ENCODE measurements at regions not wholly inside any gene's neighbourhood (a gene's known extent, or its start where the extent isn't known, plus 50 kb on each side); places are given as distances from the start of the nearest gene placed in this dataset.

DNA sequence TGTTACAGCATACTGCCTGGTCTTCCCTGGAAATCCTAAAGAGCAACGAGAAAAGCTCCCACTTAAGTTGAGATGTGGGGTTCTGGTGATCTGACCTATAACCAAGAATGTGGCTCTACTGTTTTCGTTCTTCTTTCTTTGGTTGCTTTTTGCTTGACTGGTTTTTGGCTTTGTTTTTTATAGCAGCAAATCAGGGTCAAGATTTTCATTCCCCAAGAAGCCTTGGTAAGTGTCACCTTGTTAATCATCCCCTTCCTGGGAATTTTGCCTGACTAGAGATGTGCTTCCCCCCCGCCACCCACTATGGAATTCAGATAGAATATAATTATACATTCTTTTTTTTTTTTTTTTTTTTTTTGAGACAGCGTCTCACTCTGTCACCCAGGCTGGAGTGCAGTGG, 116.7 kb upstream of the FOXN3 start:
- Histone ChIP-seq H3K9ac (no peak overlapping the region), H2AFZ (ENCODE audit: low read depth) (no peak overlapping the region), H4K20me1 (ENCODE audit: insufficient read depth) (no peaks in the 10 kb centered on the region), H3K9me3 (no peaks in the 10 kb centered on the region), H3F3A (replicated peaks; ENCODE audit: insufficient read depth) (no peaks in the 10 kb centered on the region), H3K79me2 (ENCODE audit: insufficient read depth) (no peaks in the 10 kb centered on the region), H3K27ac (ENCODE audit: low read depth in 2 of 2, low read length in 1 of 2) (no peak overlapping the region), H3K4me1 (ENCODE audit: control insufficient read depth in 1 of 2, insufficient read depth in 2 of 2, low read depth in 1 of 2, low read length in 1 of 2) (peaks cover 0 to 7% of the 10 kb centered on the region in 2 experiments; a peak in 1 of 4 replicates), H3K9me2 (no peaks in the 10 kb centered on the region), H3K4me3 (ENCODE audit: low read depth in 2 of 2, low read length in 1 of 2) (no peak overlapping the region), H3K36me3 (replicated peaks in 1 of 2; ENCODE audit: control insufficient read depth in 1 of 2, insufficient read depth in 2 of 2, low read length in 1 of 2) (no peaks in the 10 kb centered on the region), H3K4me2 (no peak overlapping the region), H3K27me3 (ENCODE audit: insufficient read depth) (no peaks in the 10 kb centered on the region)
- 88% methylated on average over 4 of the region's 4 CpGs for WGBS (ENCODE audit: low lambda C conversion rate)
- ChIA-PET CTCF (interaction anchor here (0.9 to 1.7 kb wide), 2 partner anchors 9 to 405 kb away, joined by 4 read pairs; no protein-coding TSS in a partner anchor), POLR2A (no interaction called here)
- TF ChIP-seq, protein P1, sequence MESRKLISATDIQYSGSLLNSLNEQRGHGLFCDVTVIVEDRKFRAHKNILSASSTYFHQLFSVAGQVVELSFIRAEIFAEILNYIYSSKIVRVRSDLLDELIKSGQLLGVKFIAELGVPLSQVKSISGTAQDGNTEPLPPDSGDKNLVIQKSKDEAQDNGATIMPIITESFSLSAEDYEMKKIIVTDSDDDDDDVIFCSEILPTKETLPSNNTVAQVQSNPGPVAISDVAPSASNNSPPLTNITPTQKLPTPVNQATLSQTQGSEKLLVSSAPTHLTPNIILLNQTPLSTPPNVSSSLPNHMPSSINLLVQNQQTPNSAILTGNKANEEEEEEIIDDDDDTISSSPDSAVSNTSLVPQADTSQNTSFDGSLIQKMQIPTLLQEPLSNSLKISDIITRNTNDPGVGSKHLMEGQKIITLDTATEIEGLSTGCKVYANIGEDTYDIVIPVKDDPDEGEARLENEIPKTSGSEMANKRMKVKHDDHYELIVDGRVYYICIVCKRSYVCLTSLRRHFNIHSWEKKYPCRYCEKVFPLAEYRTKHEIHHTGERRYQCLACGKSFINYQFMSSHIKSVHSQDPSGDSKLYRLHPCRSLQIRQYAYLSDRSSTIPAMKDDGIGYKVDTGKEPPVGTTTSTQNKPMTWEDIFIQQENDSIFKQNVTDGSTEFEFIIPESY (IDR thresholded peaks at IDR 0.05; ENCODE audit: borderline replicate concordance, low read depth): no peak
- TF ChIP-seq TEAD4 (IDR thresholded peaks at IDR 0.05; ENCODE audit: borderline replicate concordance, insufficient read depth) (no peak), SIN3A (IDR thresholded peaks at IDR 0.05; ENCODE audit: borderline replicate concordance, low read depth, low read length) (no peak), FOXJ3 (CRISPR knock-in tag; IDR thresholded peaks at IDR 0.05) (no peak), NRF1 (IDR thresholded peaks at IDR 0.05; ENCODE audit: low read depth, low read length) (no peak), FOXM1 (IDR thresholded peaks at IDR 0.05; ENCODE audit: low read depth) (no peak), FOSL2 (IDR thresholded peaks at IDR 0.05; ENCODE audit: borderline replicate concordance, low read depth) (no peak), RCOR1 (IDR thresholded peaks at IDR 0.05; ENCODE audit: low read length) (no peak), TAF1 (IDR thresholded peaks at IDR 0.05; ENCODE audit: borderline replicate concordance, low read depth, low read length) (no peak), YY1 (IDR thresholded peaks at IDR 0.05; ENCODE audit: low read depth) (no peak), JUND (IDR thresholded peaks at IDR 0.05) (no peak), EP300 (IDR thresholded peaks at IDR 0.05; ENCODE audit: borderline replicate concordance in 1 of 2, low read depth in 1 of 2, low read length in 1 of 2) (no peak)
- TF ChIP-seq, protein P2, sequence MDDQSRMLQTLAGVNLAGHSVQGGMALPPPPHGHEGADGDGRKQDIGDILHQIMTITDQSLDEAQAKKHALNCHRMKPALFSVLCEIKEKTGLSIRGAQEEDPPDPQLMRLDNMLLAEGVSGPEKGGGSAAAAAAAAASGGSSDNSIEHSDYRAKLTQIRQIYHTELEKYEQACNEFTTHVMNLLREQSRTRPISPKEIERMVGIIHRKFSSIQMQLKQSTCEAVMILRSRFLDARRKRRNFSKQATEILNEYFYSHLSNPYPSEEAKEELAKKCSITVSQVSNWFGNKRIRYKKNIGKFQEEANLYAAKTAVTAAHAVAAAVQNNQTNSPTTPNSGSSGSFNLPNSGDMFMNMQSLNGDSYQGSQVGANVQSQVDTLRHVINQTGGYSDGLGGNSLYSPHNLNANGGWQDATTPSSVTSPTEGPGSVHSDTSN (IDR thresholded peaks at IDR 0.05): no peak
- TF ChIP-seq, protein P3, sequence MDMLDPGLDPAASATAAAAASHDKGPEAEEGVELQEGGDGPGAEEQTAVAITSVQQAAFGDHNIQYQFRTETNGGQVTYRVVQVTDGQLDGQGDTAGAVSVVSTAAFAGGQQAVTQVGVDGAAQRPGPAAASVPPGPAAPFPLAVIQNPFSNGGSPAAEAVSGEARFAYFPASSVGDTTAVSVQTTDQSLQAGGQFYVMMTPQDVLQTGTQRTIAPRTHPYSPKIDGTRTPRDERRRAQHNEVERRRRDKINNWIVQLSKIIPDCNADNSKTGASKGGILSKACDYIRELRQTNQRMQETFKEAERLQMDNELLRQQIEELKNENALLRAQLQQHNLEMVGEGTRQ (IDR thresholded peaks at IDR 0.05; ENCODE audit: borderline replicate concordance, low read depth, low read length): no peak
- TF ChIP-seq, protein P4, sequence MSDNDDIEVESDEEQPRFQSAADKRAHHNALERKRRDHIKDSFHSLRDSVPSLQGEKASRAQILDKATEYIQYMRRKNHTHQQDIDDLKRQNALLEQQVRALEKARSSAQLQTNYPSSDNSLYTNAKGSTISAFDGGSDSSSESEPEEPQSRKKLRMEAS (IDR thresholded peaks at IDR 0.05; ENCODE audit: low read depth): no peak
- TF ChIP-seq, protein P5, sequence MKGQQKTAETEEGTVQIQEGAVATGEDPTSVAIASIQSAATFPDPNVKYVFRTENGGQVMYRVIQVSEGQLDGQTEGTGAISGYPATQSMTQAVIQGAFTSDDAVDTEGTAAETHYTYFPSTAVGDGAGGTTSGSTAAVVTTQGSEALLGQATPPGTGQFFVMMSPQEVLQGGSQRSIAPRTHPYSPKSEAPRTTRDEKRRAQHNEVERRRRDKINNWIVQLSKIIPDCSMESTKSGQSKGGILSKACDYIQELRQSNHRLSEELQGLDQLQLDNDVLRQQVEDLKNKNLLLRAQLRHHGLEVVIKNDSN (IDR thresholded peaks at IDR 0.05; ENCODE audit: borderline replicate concordance, low read depth): no peak
- no peak for DNase-seq
